ENCODE measurements at regions not wholly inside any gene's neighbourhood (a gene's known extent, or its start where the extent isn't known, plus 50 kb on each side); places are given as distances from the start of the nearest gene placed in this dataset.

DNA sequence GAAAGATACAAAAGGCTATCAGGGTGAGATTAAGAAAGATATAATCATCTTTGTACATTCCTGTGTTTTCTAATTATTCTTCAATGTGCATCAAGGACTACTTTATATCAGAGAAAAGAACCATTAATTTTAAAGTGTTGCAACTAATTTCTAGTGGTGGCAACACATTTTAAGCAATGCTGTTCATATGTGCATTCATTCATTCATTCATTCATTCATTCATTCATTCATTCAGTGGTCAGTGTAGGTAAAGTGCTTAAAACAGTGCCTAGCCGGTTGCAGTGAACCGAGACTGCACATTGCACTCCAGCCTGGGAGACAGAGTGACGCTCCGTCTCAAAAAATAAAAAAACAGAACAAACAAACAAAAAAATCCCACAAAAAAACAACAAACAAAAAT lies 155.7 kb upstream of the ZNF536 start:
- TF ChIP-seq, protein P1, sequence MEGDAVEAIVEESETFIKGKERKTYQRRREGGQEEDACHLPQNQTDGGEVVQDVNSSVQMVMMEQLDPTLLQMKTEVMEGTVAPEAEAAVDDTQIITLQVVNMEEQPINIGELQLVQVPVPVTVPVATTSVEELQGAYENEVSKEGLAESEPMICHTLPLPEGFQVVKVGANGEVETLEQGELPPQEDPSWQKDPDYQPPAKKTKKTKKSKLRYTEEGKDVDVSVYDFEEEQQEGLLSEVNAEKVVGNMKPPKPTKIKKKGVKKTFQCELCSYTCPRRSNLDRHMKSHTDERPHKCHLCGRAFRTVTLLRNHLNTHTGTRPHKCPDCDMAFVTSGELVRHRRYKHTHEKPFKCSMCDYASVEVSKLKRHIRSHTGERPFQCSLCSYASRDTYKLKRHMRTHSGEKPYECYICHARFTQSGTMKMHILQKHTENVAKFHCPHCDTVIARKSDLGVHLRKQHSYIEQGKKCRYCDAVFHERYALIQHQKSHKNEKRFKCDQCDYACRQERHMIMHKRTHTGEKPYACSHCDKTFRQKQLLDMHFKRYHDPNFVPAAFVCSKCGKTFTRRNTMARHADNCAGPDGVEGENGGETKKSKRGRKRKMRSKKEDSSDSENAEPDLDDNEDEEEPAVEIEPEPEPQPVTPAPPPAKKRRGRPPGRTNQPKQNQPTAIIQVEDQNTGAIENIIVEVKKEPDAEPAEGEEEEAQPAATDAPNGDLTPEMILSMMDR (IDR thresholded peaks at IDR 0.05; ENCODE audit: poor library complexity): no peak
- TF ChIP-seq EZH2 (IDR thresholded peaks at IDR 0.05; ENCODE audit: borderline replicate concordance): no peak
